KOPT-K1 (cell line): ENCODE measurements at regions not wholly inside any gene's neighbourhood (a gene's known extent, or its start where the extent isn't known, plus 50 kb on each side); places are given as distances from the start of the nearest gene placed in this dataset.
"Not testable (repeated sequence)": the region's sequence is repeated elsewhere in the genome, so short reads cannot be mapped to it uniquely, and the experiment has no call there.

ENCODE experiments used
- H3K27ac ChIP-seq: fragments of 200-600 bp; sonication (generic); 2 replicates; pipeline ENCODE4 v1.5.1; 2016; ENCODE audit warnings: antibody characterized with exemption, mild to moderate bottlenecking, low read depth, low read length; ENCODE audit not compliant: poor library complexity, severe bottlenecking
- H3K36me3 ChIP-seq: fragments of 200-600 bp; sonication (generic); 2 replicates; pipeline ENCODE4 v1.5.1; 2017; ENCODE audit warnings: antibody characterized with exemption, mild to moderate bottlenecking, low read length, moderate library complexity; ENCODE audit not compliant: insufficient read depth
- H3K9me3 ChIP-seq: fragments of 200-600 bp; sonication (generic); 2 replicates; pipeline ENCODE4 v1.5.1; 2017; ENCODE audit warnings: antibody characterized with exemption, low read length, mild to moderate bottlenecking; ENCODE audit not compliant: insufficient read depth, poor library complexity, severe bottlenecking

DNA sequence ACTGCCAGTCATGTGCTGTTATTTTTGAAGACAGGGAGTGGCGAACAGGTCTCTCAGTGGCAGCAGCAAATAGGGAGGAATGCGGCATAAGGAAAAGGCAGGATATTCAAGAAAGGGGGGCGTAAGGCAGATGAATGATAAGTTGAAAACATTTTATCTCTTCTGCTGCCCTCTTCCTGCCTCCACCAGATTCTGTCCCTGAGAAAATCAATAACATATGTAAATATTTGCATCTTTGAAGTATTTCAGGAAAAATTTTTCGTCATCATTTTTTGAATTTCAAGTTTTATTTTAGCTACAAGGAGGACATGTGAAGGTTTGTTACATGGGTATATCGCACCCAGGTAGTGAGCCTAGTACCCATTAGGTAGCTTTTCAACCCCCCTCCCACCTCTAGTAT lies 616.7 kb downstream of the MCTP2 start:
- Histone ChIP-seq H3K27ac (no peak overlapping the region), H3K9me3 (no peaks in the 10 kb centered on the region), H3K36me3 (no peaks in the 10 kb centered on the region)

DNA sequence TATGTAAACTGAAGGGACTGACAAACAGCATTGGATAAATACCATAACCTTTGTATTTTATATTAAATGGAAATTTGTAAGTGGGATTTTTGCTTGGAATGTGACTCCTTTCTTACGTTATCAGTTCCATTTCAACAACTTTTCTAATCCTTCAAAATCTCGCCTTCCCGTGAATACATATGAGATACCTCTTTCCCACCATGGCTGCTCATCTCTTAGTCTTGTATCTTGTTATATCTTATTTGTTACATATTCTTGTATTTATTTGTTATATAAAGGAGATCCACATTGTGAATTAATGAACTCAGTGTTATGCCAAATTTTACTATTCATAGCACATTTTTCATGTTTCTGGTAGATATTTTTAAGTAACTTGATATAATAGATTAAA lies 623.7 kb downstream of the MCTP2 start:
- no peak overlapping the region for H3K27ac ChIP-seq
- H3K9me3 ChIP-seq = no peaks in the 10 kb centered on the region
- H3K36me3 ChIP-seq = no peaks in the 10 kb centered on the region

DNA sequence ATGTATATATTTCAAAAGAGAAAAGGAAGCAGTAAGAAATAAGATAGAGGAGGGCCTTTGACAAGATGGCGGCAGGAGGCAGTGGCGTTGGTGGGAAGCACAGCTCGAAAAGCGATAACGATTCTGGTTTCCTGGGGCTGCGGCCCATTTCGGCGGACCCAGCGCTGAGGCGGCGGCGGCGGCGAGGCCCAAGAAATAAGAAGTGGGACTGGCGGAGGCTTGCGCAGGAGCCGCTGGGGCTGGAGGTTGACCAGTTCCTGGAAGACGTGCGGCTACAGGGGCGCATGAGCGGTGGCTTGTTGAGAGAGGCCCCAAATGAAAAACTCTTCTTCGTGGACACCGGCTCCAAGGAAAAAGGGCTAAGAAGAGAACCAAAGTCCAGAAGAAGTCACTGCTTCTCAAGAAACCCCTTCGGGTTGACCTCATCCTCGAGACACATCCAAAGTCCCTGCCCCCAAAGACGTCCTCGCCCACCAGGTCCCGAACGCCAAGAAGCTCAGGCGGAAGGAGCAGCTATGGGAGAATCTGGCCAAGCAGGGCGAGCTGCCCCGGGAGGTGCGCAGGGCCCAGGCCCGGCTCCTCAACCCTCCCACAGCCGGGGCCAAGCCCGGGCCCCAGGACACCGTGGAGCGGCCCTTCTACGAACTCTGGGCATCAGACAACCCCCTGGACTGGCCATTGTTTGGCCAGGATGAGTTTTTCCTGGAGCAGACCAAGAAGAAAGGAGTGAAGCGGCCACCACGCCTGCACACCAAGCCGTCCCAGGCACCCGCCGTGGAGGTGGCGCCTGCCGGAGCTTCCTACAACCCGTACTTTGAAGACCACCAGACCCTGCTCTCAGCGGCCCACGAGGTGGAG lies 624.3 kb downstream of the MCTP2 start:
- H3K9me3 ChIP-seq = no peaks in the 10 kb centered on the region
- H3K36me3 ChIP-seq = no peaks in the 10 kb centered on the region
- H3K27ac ChIP-seq = no peak overlapping the region

GRCh38 chr15:94856267-94856854 lies 625.0 kb downstream of the MCTP2 start:
- H3K27ac ChIP-seq = no peak overlapping the region
- H3K36me3 ChIP-seq = no peaks in the 10 kb centered on the region
- H3K9me3 ChIP-seq = no peaks in the 10 kb centered on the region

- H3K36me3 ChIP-seq = no peaks in the 10 kb centered on the region
- no peaks in the 10 kb centered on the region for H3K9me3 ChIP-seq
- H3K27ac ChIP-seq = no peak overlapping the region
Measured at GRCh38 chr15:94857466-94857865, 626.1 kb downstream of the MCTP2 start.

GRCh38 chr15:94858011-94858410 lies 626.6 kb downstream of the MCTP2 start:
- Histone ChIP-seq H3K36me3 (no peaks in the 10 kb centered on the region), H3K9me3 (no peaks in the 10 kb centered on the region), H3K27ac (no peak overlapping the region)

DNA sequence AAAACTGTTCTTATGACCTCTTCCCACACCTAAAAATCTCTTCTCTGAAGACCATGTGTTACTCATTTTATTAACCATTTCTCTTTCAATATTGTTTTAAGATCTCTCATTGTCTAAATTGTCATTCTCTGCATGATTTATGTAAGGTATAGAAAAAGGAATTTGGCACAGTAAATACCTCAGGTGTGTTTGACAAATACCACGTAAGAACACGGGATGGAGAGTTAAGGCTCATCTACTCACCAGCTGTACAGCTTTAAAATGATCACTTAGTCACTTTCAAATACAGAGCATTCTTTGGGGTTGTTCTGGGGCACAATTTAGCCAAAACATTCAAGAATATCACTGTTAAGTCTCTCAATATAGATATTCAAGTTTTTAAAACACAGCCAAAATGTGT lies 627.1 kb downstream of the MCTP2 start:
- Histone ChIP-seq H3K9me3 (no peaks in the 10 kb centered on the region), H3K36me3 (no peaks in the 10 kb centered on the region), H3K27ac (no peak overlapping the region)

- H3K36me3 ChIP-seq = no peaks in the 10 kb centered on the region
Measured at GRCh38 chr15:94858920-94859319, 627.6 kb downstream of the MCTP2 start.

DNA sequence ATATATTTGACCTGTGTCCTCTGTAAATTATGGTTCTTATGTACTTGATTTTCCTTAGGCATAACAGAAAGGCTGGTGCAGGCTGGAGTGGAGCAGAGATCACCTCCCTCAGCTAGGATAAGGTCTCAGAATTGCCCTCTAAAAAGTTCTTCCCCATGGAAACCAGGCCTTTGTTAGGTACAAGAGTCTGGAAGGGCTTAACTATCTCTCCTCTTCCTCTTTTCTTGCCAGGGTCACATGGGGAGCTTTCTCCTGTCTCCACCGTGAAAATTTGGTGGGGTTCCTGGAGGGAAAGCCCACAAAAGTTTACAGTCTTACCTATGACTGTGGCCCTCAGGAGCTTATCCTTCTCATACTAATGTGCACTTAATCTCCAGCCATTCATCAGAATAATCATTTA lies 633.2 kb downstream of the MCTP2 start:
- H3K36me3 ChIP-seq = no peaks in the 10 kb centered on the region
- H3K27ac ChIP-seq = no peak overlapping the region
- H3K9me3 ChIP-seq = no peaks in the 10 kb centered on the region

More at GRCh38 chr15:94858920-94859319, 627.6 kb downstream of the MCTP2 start:
- H3K9me3 ChIP-seq = no peaks in the 10 kb centered on the region
- no peak overlapping the region for H3K27ac ChIP-seq

DNA sequence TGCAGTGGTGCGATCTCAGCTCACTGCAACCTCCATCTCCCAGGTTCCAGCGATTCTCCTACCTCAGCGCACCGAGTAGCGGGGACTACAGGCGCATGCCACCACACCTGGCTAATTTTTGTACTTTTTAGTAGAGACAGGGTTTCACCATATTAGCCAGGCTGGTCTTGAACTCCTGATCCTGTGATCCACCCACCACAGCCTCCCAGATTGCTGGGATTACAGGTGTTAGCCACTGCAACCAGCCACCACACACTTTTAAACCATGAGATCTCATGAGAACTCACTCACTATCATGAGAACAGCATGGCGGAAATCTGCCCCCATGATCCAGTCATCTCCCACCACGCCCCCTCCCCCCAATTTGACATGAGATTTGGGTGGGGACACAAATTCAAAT lies 636.9 kb downstream of the MCTP2 start:
- not testable (repeated sequence) for H3K27ac ChIP-seq, H3K36me3 ChIP-seq, H3K9me3 ChIP-seq

- no peak overlapping the region for H3K27ac ChIP-seq
- H3K36me3 ChIP-seq = no peaks in the 10 kb centered on the region
- no peaks in the 10 kb centered on the region for H3K9me3 ChIP-seq
Measured at GRCh38 chr15:94875550-94875949, 644.2 kb downstream of the MCTP2 start.

DNA sequence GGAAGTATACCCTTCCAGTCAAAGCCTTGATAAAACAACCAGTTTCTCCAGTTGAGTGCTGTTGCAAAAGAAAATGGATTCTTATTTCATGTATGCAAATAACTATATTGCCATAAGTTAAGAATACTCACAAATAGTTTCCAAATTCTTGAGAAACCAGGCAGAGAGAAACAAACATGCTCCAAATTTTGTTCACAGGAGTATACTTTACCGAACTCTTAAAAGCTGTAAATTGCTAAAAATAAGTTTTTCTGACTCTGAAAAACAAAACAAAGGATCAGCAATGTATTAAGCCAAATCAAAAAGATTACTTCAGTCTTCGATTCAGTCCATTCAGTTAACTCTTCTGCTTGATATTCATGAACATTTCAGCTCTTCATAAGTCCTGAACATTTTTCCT lies 646.5 kb downstream of the MCTP2 start:
- Histone ChIP-seq H3K9me3 (no peaks in the 10 kb centered on the region), H3K36me3 (no peaks in the 10 kb centered on the region)

DNA sequence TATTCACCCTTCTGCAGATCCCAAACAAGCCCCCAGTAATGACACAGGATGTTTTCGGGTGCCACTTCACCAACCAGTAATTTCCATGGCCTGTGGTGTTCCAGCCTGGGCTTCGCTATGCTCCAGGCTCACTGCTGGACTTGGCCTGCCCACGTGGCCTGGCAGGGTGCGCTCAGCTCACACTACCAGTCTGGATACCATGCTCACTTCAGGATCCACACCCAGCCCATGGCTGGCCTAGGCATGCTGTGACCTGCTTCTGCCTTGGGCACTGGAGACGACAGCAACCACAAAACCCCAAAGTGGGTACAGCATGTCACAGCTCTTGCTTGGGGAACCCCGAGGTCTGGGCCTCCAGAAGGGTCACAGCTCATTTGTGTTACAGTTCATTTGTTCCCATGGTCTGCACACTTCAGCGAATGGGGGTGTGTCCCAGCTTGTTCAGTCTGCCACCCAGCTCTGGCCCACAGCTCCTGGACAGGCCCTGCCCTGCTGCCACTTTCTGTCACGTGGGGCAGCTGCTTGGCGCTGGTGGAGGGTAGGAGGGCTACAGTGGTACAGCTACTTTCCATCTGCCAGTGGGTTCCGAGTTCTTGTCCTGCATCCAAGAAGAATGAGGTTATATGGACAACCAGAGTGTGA lies 650.8 kb downstream of the MCTP2 start:
- no peaks in the 10 kb centered on the region for H3K36me3 ChIP-seq
- no peaks in the 10 kb centered on the region for H3K9me3 ChIP-seq
- no peak overlapping the region for H3K27ac ChIP-seq

More for the DNA sequence above, 646.5 kb downstream of the MCTP2 start:
- no peak overlapping the region for H3K27ac ChIP-seq

GRCh38 chr15:94887391-94887790 lies 656.0 kb downstream of the MCTP2 start:
- no peaks in the 10 kb centered on the region for H3K36me3 ChIP-seq
- H3K27ac ChIP-seq = no peak overlapping the region
- H3K9me3 ChIP-seq = no peaks in the 10 kb centered on the region

GRCh38 chr15:94889153-94889552 lies 657.8 kb downstream of the MCTP2 start:
- Histone ChIP-seq H3K36me3 (no peaks in the 10 kb centered on the region), H3K27ac (no peak overlapping the region), H3K9me3 (no peaks in the 10 kb centered on the region)
